ENCODE measurements at regions not wholly inside any gene's neighbourhood (a gene's known extent, or its start where the extent isn't known, plus 50 kb on each side); places are given as distances from the start of the nearest gene placed in this dataset.

DNA sequence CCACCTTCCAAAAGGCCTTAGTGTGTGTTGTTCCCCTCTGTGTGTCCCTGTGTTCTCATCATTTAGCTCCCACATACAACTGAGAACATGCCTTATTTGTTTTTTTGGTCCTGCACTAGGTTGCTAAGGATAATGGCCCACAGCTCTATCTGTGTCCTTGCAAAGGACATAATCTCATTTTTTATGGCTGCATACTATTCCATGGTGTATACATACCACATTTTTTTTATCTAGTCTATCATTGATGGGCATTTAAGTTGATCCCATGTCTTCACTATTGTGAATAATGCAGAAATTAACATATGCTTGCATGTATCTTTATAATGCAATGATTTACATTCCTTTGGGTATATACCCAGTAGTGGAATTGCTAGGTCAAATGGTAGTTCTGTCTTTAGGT lies 645.7 kb downstream of the PDCD6IP start:
- Histone ChIP-seq H3K36me3 (no peaks in the 10 kb centered on the region), H3K4me1 (no peaks in the 10 kb centered on the region), H3K27me3 (no peaks in the 10 kb centered on the region), H3K9me3 (no peaks in the 10 kb centered on the region), H3K4me3 (ENCODE audit: low read depth, low read length) (no peak overlapping the region)
- DNase-seq: no peak
- TF ChIP-seq, protein P1, sequence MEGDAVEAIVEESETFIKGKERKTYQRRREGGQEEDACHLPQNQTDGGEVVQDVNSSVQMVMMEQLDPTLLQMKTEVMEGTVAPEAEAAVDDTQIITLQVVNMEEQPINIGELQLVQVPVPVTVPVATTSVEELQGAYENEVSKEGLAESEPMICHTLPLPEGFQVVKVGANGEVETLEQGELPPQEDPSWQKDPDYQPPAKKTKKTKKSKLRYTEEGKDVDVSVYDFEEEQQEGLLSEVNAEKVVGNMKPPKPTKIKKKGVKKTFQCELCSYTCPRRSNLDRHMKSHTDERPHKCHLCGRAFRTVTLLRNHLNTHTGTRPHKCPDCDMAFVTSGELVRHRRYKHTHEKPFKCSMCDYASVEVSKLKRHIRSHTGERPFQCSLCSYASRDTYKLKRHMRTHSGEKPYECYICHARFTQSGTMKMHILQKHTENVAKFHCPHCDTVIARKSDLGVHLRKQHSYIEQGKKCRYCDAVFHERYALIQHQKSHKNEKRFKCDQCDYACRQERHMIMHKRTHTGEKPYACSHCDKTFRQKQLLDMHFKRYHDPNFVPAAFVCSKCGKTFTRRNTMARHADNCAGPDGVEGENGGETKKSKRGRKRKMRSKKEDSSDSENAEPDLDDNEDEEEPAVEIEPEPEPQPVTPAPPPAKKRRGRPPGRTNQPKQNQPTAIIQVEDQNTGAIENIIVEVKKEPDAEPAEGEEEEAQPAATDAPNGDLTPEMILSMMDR (IDR thresholded peaks at IDR 0.05; ENCODE audit: low read depth, low read length): no peak

DNA sequence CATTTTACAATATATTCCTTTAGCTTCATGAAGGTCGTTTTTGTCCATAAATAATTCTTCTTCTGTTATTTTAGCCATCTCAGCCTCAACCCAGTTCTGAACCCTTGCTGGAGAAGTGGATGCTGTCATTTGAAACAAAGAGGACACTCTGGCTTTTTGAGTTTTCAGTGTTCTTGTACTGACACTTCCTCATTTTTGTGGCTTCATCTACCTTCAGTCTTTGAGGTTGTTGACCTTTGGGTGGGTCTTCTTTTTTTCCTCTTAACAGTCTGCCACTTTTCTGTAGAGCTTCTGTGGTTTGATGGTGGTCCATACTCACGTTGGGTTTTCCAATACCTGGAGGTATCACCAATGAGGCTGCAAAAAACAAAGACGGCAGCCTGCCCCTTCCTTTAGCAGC lies 650.9 kb downstream of the PDCD6IP start:
- no peak for DNase-seq
- Histone ChIP-seq H3K27me3 (no peaks in the 10 kb centered on the region), H3K36me3 (no peaks in the 10 kb centered on the region), H3K9me3 (no peaks in the 10 kb centered on the region), H3K4me1 (no peaks in the 10 kb centered on the region), H3K4me3 (ENCODE audit: low read depth, low read length) (no peak overlapping the region)
- TF ChIP-seq, protein P1 (IDR thresholded peaks at IDR 0.05; ENCODE audit: low read depth, low read length): no peak

DNA sequence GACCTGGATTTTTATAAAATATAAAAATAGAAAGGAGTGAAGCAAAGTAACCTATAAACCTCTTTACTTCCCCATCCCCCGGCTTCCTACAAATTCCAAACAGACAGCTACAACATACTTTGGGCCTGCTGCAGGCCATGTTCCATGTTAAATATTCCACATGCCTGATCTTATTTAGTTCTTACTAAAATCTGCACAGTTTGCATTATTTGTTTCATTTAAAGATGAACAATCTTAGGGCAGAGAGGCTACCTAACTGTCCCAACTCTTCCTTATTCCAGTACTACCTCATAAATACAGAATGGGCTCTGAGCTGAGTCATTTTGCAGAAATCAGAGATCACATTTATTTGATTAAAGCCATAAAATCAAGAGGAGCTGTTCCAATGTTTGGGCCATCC lies 665.0 kb downstream of the PDCD6IP start:
- Histone ChIP-seq H3K4me1 (no peaks in the 10 kb centered on the region), H3K36me3 (no peaks in the 10 kb centered on the region), H3K27me3 (no peaks in the 10 kb centered on the region), H3K9me3 (no peaks in the 10 kb centered on the region), H3K4me3 (ENCODE audit: low read depth, low read length) (no peak overlapping the region)
- DNase-seq: no peak
- TF ChIP-seq, protein P1 (IDR thresholded peaks at IDR 0.05; ENCODE audit: low read depth, low read length): no peak

DNA sequence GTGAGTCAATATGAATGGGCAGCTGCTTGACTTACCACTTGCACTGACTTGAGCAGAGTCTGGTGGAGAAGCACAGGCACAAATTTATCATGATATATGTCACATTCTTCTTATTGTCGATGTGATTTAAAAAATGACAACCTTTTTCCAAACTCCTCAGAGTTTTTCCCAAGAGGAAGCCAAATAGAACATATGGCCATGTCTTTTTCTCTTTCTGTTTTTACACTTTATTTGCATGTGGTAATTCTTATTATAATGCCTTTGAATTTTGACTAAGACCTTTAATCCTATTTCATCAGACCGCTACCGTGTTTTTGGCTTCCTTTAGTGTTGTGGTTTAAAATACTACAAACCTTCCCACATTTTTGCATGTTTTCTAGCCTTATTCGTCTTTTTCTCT lies 666.2 kb downstream of the PDCD6IP start:
- H3K4me1 ChIP-seq: no peaks in the 10 kb centered on the region
- no peak for DNase-seq
- no peaks in the 10 kb centered on the region for H3K36me3 ChIP-seq
- TF ChIP-seq, protein P1 (IDR thresholded peaks at IDR 0.05; ENCODE audit: low read depth, low read length): no peak
- no peak overlapping the region for H3K4me3 ChIP-seq (ENCODE audit: low read depth, low read length)
- no peaks in the 10 kb centered on the region for H3K27me3 ChIP-seq
- H3K9me3 ChIP-seq: no peaks in the 10 kb centered on the region

DNA sequence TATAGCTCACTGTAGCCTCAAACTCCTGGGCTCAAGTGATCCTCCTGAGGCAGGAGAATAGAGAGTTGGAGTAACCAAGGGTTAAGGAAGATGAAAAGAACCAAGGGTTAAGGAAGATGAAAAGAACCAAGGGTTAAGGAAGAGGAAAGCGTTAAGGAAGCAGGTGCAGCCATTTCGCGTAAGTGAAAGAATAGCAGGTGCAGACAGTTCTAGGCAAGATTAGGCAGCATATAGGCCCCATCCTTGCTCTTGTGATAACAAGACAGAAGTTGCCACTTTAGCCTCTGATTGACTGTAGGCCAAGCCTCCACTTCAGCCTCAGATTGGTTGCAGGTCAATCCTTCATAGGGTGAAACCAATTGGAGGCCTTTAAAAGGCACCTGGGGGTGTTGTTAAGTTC lies 677.4 kb downstream of the PDCD6IP start:
- no peak for DNase-seq
- Histone ChIP-seq H3K9me3 (no peaks in the 10 kb centered on the region), H3K4me3 (ENCODE audit: low read depth, low read length) (no peak overlapping the region), H3K36me3 (no peaks in the 10 kb centered on the region), H3K27me3 (no peaks in the 10 kb centered on the region), H3K4me1 (no peaks in the 10 kb centered on the region)
- TF ChIP-seq, protein P1 (IDR thresholded peaks at IDR 0.05; ENCODE audit: low read depth, low read length): no peak

DNA sequence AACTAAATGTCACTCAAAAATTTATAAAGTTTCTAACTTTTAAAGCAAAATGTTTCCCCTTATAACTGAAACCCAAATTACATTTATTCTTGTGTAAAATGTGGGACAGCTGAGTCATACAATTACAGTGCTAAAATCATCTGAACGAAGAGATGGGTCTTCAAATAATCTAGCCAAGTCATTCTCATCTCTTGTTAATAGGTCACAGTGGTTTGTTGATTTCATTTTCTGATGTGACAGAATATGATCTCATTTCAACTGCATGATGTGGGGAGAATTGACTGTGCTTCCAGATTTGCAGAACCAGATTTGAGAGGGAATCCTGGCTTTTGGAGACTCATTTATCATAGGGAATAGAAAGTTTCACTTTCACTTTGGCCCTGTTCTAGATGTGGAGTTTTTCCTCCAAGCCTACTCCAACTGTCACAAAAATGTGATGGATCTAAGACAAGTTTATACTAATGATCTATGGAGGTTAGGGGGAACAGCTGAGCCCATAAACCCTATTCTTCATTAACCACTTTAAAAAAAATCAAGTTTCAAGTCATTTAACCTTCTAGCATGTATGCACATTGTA lies 685.0 kb downstream of the PDCD6IP start:
- Histone ChIP-seq H3K27me3 (no peaks in the 10 kb centered on the region), H3K4me3 (ENCODE audit: low read depth, low read length) (no peak overlapping the region), H3K9me3 (no peaks in the 10 kb centered on the region), H3K36me3 (no peaks in the 10 kb centered on the region), H3K4me1 (no peaks in the 10 kb centered on the region)
- TF ChIP-seq, protein P1 (IDR thresholded peaks at IDR 0.05; ENCODE audit: low read depth, low read length): no peak
- DNase-seq: no peak

Measured in BE2C (cell line).